ENCODE measurements at regions not wholly inside any gene's neighbourhood (a gene's known extent, or its start where the extent isn't known, plus 50 kb on each side); places are given as distances from the start of the nearest gene placed in this dataset.

DNA sequence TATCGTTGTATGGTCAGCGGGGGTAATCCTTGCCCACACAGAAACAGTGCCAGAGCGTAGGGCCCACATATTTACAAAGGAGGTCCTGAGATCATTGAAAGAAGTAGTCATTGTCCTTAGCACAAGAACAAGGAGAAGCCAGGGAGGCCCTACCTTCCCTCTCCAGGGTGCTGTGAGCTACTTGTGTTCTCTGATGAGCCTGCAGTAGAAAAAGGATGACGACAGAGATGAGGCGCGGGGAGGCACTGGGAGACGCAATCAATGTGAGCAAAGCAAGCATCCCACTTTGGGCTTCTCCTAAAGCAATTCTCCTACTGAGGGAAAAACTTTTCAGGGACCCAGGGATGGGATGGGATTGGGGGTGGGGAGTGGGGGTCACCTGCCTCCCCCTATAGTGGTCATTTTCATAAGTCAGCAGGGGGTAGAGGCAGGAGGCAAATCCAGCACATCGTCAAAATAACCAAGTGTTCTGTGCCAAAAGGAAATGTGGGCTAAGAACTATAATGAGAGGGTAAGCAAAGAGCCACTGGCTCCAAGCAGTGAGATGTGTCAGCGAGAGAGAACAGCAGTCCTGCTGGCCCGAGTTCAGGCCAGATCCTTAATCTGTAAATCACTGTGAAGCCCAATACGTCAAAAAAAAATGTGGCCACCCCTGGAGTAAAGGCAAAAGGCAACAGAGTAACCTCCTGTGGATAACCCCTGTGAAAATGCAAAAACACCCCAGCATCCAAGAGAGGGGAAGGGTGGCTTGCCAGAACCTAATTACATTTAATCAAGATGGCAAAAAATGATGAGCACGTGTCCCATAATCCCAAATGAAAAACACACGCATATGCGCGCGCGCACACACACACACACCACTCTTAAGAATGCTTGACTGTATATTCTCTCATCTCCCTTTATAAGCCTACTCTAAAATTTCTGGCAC is 136.6 kb upstream of the HHIP start:
- Histone ChIP-seq H3K27me3 (replicated peaks; ENCODE audit: control insufficient read depth, insufficient read depth, low read length) (no peaks in the 10 kb centered on the region), H3K36me3 (ENCODE audit: control insufficient read depth, insufficient read depth, low read length) (no peaks in the 10 kb centered on the region), H3K4me3 (replicated peaks; ENCODE audit: low read depth, low read length) (no peak overlapping the region)
- TF ChIP-seq, protein P1, sequence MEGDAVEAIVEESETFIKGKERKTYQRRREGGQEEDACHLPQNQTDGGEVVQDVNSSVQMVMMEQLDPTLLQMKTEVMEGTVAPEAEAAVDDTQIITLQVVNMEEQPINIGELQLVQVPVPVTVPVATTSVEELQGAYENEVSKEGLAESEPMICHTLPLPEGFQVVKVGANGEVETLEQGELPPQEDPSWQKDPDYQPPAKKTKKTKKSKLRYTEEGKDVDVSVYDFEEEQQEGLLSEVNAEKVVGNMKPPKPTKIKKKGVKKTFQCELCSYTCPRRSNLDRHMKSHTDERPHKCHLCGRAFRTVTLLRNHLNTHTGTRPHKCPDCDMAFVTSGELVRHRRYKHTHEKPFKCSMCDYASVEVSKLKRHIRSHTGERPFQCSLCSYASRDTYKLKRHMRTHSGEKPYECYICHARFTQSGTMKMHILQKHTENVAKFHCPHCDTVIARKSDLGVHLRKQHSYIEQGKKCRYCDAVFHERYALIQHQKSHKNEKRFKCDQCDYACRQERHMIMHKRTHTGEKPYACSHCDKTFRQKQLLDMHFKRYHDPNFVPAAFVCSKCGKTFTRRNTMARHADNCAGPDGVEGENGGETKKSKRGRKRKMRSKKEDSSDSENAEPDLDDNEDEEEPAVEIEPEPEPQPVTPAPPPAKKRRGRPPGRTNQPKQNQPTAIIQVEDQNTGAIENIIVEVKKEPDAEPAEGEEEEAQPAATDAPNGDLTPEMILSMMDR (IDR thresholded peaks at IDR 0.05; ENCODE audit: insufficient read depth, low read length, poor library complexity, severe bottlenecking) = no peak
- DNase-seq (ENCODE audit: extremely low read depth, insufficient read length) = no peak

DNA sequence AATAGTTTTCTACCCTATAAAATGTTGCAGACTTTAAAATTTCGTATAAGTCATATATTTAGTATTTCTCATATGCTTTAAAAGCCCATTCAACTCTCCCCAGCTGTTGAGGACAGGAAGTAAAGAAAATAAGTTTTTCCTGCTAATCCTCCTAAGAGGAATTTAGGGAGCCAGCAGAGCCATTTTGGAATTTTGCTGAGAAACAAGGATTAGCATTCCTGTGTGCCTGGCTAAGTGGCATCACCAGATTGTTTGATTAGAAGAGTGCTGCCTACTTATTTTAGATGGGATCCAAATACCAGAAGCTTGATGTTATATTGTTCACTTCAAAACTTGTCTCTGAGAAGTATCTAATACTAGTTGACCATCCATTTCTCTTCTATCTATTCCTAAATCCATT is 131.2 kb upstream of the HHIP start:
- Histone ChIP-seq H3K36me3 (ENCODE audit: control insufficient read depth, insufficient read depth, low read length) (no peaks in the 10 kb centered on the region), H3K27me3 (replicated peaks; ENCODE audit: control insufficient read depth, insufficient read depth, low read length) (no peaks in the 10 kb centered on the region), H3K4me3 (replicated peaks; ENCODE audit: low read depth, low read length) (no peak overlapping the region)
- TF ChIP-seq, protein P1 (IDR thresholded peaks at IDR 0.05; ENCODE audit: insufficient read depth, low read length, poor library complexity, severe bottlenecking) = no peak
- no peak for DNase-seq (ENCODE audit: extremely low read depth, insufficient read length)

DNA sequence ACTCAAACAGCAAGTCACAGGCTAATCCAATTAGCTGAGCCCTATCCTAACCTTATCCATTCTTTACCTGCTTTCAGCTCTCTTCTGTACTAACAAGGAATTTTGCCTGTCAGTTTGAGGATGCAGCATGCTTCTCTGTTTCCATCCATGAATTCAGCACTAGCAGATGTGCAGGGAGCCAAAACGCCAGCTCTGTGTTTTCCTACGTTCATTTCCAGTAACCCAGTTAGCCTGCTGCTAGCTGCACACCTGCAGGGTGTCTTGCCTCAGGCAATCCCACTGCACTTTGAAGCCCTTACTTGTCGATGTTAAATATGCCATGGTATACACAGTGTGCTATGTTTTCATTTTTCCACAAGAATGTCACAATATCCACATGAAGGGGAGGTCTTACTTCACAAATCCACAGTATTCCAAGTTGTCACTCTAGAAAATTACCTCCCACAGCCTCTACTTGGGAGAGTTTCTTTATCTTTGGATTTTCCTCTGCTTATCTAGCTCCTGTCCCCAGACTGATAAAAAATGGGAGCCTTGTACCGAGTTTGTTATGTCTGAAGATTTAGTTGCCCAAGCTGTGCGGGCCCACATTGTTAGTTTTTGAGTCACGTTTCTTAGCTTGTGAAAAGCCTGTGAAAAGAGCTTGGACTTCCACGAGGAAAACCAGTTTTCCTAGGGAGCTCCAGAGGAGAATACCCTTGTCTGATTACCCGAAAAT is 127.6 kb upstream of the HHIP start:
- H3K36me3 ChIP-seq (ENCODE audit: control insufficient read depth, insufficient read depth, low read length) = no peaks in the 10 kb centered on the region
- H3K27me3 ChIP-seq (replicated peaks; ENCODE audit: control insufficient read depth, insufficient read depth, low read length) = no peaks in the 10 kb centered on the region
- no peak for DNase-seq (ENCODE audit: extremely low read depth, insufficient read length)
- TF ChIP-seq, protein P1 (IDR thresholded peaks at IDR 0.05; ENCODE audit: insufficient read depth, low read length, poor library complexity, severe bottlenecking) = no peak
- no peak overlapping the region for H3K4me3 ChIP-seq (replicated peaks; ENCODE audit: low read depth, low read length)

DNA sequence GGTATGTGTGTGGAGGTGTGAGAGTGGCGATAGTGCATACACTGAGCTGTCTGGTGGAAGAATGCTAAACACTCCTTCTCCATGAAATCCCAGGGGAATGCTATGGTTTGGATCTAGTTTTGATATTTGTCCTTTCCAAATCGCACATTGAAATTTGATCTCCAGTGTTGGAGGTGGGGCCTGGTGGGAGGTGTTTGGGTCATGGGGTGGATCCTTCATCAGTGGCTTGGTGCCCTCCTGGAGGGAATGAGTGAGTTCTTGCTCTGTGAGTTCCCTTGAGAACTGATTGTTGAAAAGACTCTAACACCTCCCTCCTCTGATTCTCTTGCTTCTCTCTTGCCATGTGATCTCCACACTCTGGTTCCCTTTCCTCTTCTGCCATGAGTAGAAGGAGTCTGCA is 114.1 kb upstream of the HHIP start:
- TF ChIP-seq, protein P1 (IDR thresholded peaks at IDR 0.05; ENCODE audit: insufficient read depth, low read length, poor library complexity, severe bottlenecking) = no peak
- Histone ChIP-seq H3K4me3 (replicated peaks; ENCODE audit: low read depth, low read length) (no peak overlapping the region), H3K36me3 (ENCODE audit: control insufficient read depth, insufficient read depth, low read length) (no peaks in the 10 kb centered on the region), H3K27me3 (replicated peaks; ENCODE audit: control insufficient read depth, insufficient read depth, low read length) (no peaks in the 10 kb centered on the region)
- no peak for DNase-seq (ENCODE audit: extremely low read depth, insufficient read length)

DNA sequence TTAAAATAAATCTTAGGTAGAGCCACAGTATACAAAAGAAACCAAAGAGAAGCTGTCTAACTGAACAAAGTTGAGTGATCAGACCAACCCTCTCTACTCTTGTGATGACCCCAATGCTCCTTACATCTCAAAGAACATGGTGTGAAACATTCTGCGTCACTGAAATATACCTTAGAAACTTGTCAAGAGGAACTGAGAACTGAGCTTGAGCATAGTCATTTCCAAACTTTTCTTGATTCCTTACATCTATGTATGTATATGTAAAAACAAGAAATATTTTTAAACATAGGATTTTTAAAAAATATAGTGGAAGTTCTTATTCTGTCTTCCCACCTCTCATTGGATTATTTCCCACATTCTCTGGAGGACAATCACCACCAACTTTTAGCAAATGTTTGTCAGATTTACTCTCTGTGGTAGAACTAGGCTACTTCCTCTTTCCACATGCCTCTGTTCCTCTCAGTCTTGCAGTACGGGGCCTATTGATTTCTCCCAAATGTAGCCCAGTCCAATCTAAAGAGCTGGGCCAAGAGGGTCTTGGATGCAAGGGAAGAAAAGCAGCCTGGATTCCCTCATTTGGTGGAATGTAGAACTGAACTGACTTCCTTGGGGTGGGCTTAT is 98.2 kb upstream of the HHIP start:
- no peaks in the 10 kb centered on the region for H3K36me3 ChIP-seq (ENCODE audit: control insufficient read depth, insufficient read depth, low read length)
- no peak overlapping the region for H3K4me3 ChIP-seq (replicated peaks; ENCODE audit: low read depth, low read length)
- H3K27me3 ChIP-seq (replicated peaks; ENCODE audit: control insufficient read depth, insufficient read depth, low read length) = no peaks in the 10 kb centered on the region
- TF ChIP-seq, protein P1 (IDR thresholded peaks at IDR 0.05; ENCODE audit: insufficient read depth, low read length, poor library complexity, severe bottlenecking) = no peak
- DNase-seq (ENCODE audit: extremely low read depth, insufficient read length) = peak; percentile 77

Measured in GM06990 (cell line).